SK-N-SH treated with all-trans-retinoic acid at 6 μM for 48 hours (cell line): ENCODE measurements at regions not wholly inside any gene's neighbourhood (a gene's known extent, or its start where the extent isn't known, plus 50 kb on each side); places are given as distances from the start of the nearest gene placed in this dataset.

Experiments
- ATAC-seq: fragments of 200-7000 bp; cut with Tn5 transposase; 3 replicates; pipeline ENCODE4 v1.9.1; 2020; ENCODE audit warnings: mild to moderate bottlenecking, moderate library complexity
- ARNTL ChIP-seq: fragments of 450-650 bp; formaldehyde crosslinking; IDR thresholded peaks from 2 replicates; pipeline ENCODE4 v1.5.0; 2020; ENCODE audit warnings: low read depth, mild to moderate bottlenecking, moderate library complexity, borderline replicate concordance
- BACH2 ChIP-seq: fragments of 250-450 bp; sonication (Bioruptor Pico); IDR thresholded peaks from 2 replicates; pipeline ENCODE4 v1.9.0; 2021; ENCODE audit warnings: mild to moderate bottlenecking, borderline replicate concordance
- CSDC2 ChIP-seq: fragments of 250-450 bp; sonication (Bioruptor Pico); IDR thresholded peaks from 2 replicates; pipeline ENCODE4 v1.5.0; 2020; ENCODE audit warnings: mild to moderate bottlenecking, moderate library complexity
- ESRRG ChIP-seq: fragments of 250-450 bp; sonication (Bioruptor Pico); IDR thresholded peaks from 2 replicates; pipeline ENCODE4 v1.6.1; 2021; ENCODE audit warnings: mild to moderate bottlenecking
- GLIS3 ChIP-seq: fragments of 250-450 bp; sonication (Bioruptor Pico); IDR thresholded peaks from 2 replicates; pipeline ENCODE4 v1.5.0; 2020; ENCODE audit warnings: mild to moderate bottlenecking, moderate library complexity
- ISL1 ChIP-seq: fragments of 250-450 bp; sonication (Bioruptor Pico); IDR thresholded peaks from 2 replicates; pipeline ENCODE4 v2.1.2; 2022; ENCODE audit warnings: mild to moderate bottlenecking, moderate library complexity
- OSR1 ChIP-seq: fragments of 250-450 bp; sonication (Bioruptor Pico); IDR thresholded peaks from 2 replicates; pipeline ENCODE4 v1.8.0; 2022; ENCODE audit warnings: moderate library complexity, mild to moderate bottlenecking, inconsistent platforms
- PPARA ChIP-seq: fragments of 250-450 bp; sonication (Bioruptor Pico); IDR thresholded peaks from 2 replicates; pipeline ENCODE4 v1.5.0; 2020; ENCODE audit warnings: mild to moderate bottlenecking, borderline replicate concordance
- SNAI2 ChIP-seq: fragments of 250-450 bp; sonication (Bioruptor Pico); IDR thresholded peaks from 2 replicates; pipeline ENCODE4 v1.5.0; 2020; ENCODE audit warnings: mild to moderate bottlenecking, moderate library complexity
- TCF4 ChIP-seq: fragments of 250-450 bp; sonication (Bioruptor Pico); IDR thresholded peaks from 2 replicates; pipeline ENCODE4 v1.8.0; 2021; ENCODE audit warnings: mild to moderate bottlenecking, moderate library complexity, borderline replicate concordance
- ZC3H10 ChIP-seq: fragments of 250-450 bp; sonication (Bioruptor Pico); IDR thresholded peaks from 2 replicates; pipeline ENCODE4 v1.5.1; 2021; ENCODE audit warnings: mild to moderate bottlenecking, moderate library complexity
- ZFP3 ChIP-seq: fragments of 250-450 bp; sonication (Bioruptor Pico); IDR thresholded peaks from 2 replicates; pipeline ENCODE4 v1.5.0; 2020; ENCODE audit warnings: mild to moderate bottlenecking, moderate library complexity
- ZNF565 ChIP-seq: fragments of 450-650 bp; formaldehyde crosslinking; conservative IDR thresholded peaks from 2 replicates; pipeline ENCODE4 v1.5.0; 2020; ENCODE audit warnings: low read depth, mild to moderate bottlenecking, moderate library complexity
- ZNF70 ChIP-seq: fragments of 450-650 bp; formaldehyde crosslinking; IDR thresholded peaks from 2 replicates; pipeline ENCODE4 v1.5.0; 2020; ENCODE audit warnings: mild to moderate bottlenecking, moderate library complexity
- ZNF8 ChIP-seq: fragments of 450-650 bp; formaldehyde crosslinking; IDR thresholded peaks from 2 replicates; pipeline ENCODE4 v1.5.0; 2020; ENCODE audit warnings: mild to moderate bottlenecking, moderate library complexity
- TF ChIP-seq, protein P1 (sequence below): fragments of 250-450 bp; sonication (Bioruptor Pico); IDR thresholded peaks from 2 replicates; pipeline ENCODE4 v1.5.0; 2020; ENCODE audit warnings: mild to moderate bottlenecking, moderate library complexity
- TF ChIP-seq, protein P2 (sequence below): fragments of 250-450 bp; sonication (Bioruptor Pico); IDR thresholded peaks from 2 replicates; pipeline ENCODE4 v1.5.1; 2021; ENCODE audit warnings: mild to moderate bottlenecking, moderate library complexity
- TF ChIP-seq, protein P3 (sequence below): fragments of 250-450 bp; sonication (Bioruptor Pico); IDR thresholded peaks from 2 replicates; pipeline ENCODE4 v1.5.1; 2020; ENCODE audit warnings: low read depth, mild to moderate bottlenecking, moderate library complexity
- TF ChIP-seq, protein P4 (sequence below): fragments of 250-450 bp; sonication (Bioruptor Pico); IDR thresholded peaks from 2 replicates; pipeline ENCODE4 v1.8.0; 2021; ENCODE audit warnings: low read depth, mild to moderate bottlenecking, moderate library complexity, borderline replicate concordance
- TF ChIP-seq, protein P5 (sequence below): fragments of 250-450 bp; sonication (Bioruptor Pico); IDR thresholded peaks from 2 replicates; pipeline ENCODE4 v1.8.0; 2020; ENCODE audit warnings: mild to moderate bottlenecking, moderate library complexity, borderline replicate concordance

DNA sequence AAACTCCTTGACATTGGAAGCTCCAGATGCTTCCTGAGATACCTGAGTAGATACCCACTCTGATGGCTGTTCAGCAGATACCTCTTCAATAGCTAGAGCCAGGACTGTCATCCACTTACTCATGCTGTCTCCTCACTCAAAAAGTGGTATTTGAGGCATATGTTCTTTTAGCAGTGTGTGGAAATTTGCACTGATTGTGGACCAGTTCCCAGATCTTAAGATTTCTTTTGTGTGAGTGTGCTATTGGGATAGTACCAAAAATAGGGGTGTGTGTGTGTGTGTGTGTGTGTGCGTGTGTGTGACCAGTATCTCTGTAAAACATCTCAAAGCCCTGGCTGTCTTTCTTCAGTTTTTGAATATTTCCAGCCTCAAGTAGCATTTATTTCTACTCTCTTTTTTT is 108.3 kb downstream of the SLITRK5 start:
- TF ChIP-seq ZC3H10 (CRISPR knock-in tag) (no peak), BACH2 (CRISPR knock-in tag) (no peak), ZNF565 (CRISPR knock-in tag) (no peak), ESRRG (CRISPR knock-in tag) (no peak), ISL1 (no peak), ZFP3 (no peak), SNAI2 (no peak), OSR1 (CRISPR knock-in tag) (no peak), PPARA (CRISPR knock-in tag) (no peak), CSDC2 (CRISPR knock-in tag) (no peak), ZNF70 (CRISPR knock-in tag) (no peak), ZNF8 (CRISPR knock-in tag) (no peak), TCF4 (CRISPR knock-in tag) (no peak)
- TF ChIP-seq, protein P1, sequence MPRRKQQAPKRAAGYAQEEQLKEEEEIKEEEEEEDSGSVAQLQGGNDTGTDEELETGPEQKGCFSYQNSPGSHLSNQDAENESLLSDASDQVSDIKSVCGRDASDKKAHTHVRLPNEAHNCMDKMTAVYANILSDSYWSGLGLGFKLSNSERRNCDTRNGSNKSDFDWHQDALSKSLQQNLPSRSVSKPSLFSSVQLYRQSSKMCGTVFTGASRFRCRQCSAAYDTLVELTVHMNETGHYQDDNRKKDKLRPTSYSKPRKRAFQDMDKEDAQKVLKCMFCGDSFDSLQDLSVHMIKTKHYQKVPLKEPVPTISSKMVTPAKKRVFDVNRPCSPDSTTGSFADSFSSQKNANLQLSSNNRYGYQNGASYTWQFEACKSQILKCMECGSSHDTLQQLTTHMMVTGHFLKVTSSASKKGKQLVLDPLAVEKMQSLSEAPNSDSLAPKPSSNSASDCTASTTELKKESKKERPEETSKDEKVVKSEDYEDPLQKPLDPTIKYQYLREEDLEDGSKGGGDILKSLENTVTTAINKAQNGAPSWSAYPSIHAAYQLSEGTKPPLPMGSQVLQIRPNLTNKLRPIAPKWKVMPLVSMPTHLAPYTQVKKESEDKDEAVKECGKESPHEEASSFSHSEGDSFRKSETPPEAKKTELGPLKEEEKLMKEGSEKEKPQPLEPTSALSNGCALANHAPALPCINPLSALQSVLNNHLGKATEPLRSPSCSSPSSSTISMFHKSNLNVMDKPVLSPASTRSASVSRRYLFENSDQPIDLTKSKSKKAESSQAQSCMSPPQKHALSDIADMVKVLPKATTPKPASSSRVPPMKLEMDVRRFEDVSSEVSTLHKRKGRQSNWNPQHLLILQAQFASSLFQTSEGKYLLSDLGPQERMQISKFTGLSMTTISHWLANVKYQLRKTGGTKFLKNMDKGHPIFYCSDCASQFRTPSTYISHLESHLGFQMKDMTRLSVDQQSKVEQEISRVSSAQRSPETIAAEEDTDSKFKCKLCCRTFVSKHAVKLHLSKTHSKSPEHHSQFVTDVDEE (CRISPR knock-in tag), result no peak
- TF ChIP-seq, protein P2, sequence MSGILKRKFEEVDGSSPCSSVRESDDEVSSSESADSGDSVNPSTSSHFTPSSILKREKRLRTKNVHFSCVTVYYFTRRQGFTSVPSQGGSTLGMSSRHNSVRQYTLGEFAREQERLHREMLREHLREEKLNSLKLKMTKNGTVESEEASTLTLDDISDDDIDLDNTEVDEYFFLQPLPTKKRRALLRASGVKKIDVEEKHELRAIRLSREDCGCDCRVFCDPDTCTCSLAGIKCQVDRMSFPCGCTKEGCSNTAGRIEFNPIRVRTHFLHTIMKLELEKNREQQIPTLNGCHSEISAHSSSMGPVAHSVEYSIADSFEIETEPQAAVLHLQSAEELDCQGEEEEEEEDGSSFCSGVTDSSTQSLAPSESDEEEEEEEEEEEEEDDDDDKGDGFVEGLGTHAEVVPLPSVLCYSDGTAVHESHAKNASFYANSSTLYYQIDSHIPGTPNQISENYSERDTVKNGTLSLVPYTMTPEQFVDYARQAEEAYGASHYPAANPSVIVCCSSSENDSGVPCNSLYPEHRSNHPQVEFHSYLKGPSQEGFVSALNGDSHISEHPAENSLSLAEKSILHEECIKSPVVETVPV (CRISPR knock-in tag), result no peak
- TF ChIP-seq, protein P3, sequence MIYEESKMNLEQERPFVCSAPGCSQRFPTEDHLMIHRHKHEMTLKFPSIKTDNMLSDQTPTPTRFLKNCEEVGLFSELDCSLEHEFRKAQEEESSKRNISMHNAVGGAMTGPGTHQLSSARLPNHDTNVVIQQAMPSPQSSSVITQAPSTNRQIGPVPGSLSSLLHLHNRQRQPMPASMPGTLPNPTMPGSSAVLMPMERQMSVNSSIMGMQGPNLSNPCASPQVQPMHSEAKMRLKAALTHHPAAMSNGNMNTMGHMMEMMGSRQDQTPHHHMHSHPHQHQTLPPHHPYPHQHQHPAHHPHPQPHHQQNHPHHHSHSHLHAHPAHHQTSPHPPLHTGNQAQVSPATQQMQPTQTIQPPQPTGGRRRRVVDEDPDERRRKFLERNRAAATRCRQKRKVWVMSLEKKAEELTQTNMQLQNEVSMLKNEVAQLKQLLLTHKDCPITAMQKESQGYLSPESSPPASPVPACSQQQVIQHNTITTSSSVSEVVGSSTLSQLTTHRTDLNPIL (CRISPR knock-in tag), result no peak
- TF ChIP-seq, protein P4, sequence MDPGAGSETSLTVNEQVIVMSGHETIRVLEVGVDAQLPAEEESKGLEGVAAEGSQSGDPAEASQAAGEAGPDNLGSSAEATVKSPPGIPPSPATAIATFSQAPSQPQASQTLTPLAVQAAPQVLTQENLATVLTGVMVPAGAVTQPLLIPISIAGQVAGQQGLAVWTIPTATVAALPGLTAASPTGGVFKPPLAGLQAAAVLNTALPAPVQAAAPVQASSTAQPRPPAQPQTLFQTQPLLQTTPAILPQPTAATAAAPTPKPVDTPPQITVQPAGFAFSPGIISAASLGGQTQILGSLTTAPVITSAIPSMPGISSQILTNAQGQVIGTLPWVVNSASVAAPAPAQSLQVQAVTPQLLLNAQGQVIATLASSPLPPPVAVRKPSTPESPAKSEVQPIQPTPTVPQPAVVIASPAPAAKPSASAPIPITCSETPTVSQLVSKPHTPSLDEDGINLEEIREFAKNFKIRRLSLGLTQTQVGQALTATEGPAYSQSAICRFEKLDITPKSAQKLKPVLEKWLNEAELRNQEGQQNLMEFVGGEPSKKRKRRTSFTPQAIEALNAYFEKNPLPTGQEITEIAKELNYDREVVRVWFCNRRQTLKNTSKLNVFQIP (CRISPR knock-in tag), result no peak
- no peak for ATAC-seq

DNA sequence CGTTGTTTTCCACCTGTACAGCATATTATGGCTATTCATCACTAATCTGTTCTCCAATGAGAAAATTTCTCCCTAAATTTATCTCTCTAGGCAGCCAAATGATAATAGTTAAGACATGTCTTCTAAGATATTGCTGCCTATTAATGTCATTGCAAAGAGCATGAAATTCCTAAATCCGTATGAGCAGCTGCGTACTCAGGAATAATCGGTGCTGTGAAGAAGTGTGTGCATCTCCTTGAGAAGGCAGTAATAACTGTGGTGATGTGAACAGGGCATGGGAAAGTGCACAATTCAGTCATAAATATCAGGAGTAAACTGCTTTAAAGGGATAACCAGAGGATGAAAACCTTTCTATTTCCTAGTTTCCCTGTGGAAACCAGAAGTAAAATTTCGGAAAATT is 112.2 kb downstream of the SLITRK5 start:
- no peak for ATAC-seq
- TF ChIP-seq, protein P4 (CRISPR knock-in tag), result no peak
- TF ChIP-seq TCF4 (CRISPR knock-in tag), result no peak
- TF ChIP-seq ZNF565 (CRISPR knock-in tag), result no peak
- TF ChIP-seq ZNF70 (CRISPR knock-in tag), result no peak
- TF ChIP-seq, all 23 proteins: peak for 0

DNA sequence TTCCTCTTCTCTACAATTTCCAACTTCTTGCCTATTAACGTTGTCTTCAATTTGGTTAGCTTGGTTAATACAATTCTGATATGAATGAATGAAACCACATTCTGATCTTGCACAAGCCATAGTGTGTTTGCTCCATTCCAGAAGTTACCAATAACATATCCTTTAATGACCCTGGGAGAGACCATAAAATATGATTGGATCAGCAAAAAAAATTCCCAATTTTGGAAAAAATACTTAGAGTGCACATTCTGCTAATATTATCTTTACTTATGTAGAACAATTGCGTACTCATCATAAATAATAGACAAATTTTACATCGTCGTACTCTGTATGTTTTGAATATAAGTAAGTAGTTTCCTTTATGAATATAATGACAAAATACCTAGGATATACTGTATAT is 117.2 kb downstream of the SLITRK5 start:
- ATAC-seq, result no peak
- TF ChIP-seq BACH2 (CRISPR knock-in tag), result no peak

DNA sequence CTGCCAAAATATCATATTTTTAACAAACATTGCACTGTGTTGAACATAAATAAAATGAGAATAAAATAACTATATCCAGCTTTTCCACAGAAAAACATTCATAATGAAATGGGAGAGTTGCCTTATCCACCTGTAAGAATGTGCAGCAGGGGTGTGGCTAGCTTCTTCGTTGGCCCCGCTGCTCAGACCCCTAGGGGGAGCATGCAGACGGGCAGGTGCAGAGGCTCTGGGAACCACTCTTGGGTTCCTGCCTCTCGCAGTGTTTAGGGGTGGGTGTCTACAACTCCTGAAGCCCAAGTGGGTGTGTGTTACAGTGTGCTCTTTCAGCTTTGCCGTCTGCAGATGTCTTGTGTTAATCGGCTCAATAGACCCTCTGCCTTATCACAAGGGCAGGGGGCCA is 121.7 kb downstream of the SLITRK5 start:
- ATAC-seq, result no peak
- TF ChIP-seq ISL1, result no peak
- TF ChIP-seq ZFP3, result no peak
- no peak for TF ChIP-seq ZNF70 (CRISPR knock-in tag)
- TF ChIP-seq OSR1 (CRISPR knock-in tag), result no peak
- no peak for TF ChIP-seq CSDC2 (CRISPR knock-in tag)
- TF ChIP-seq BACH2 (CRISPR knock-in tag), result no peak
- no peak for TF ChIP-seq GLIS3 (CRISPR knock-in tag)
- no peak for TF ChIP-seq TCF4 (CRISPR knock-in tag)
- TF ChIP-seq, protein P5, sequence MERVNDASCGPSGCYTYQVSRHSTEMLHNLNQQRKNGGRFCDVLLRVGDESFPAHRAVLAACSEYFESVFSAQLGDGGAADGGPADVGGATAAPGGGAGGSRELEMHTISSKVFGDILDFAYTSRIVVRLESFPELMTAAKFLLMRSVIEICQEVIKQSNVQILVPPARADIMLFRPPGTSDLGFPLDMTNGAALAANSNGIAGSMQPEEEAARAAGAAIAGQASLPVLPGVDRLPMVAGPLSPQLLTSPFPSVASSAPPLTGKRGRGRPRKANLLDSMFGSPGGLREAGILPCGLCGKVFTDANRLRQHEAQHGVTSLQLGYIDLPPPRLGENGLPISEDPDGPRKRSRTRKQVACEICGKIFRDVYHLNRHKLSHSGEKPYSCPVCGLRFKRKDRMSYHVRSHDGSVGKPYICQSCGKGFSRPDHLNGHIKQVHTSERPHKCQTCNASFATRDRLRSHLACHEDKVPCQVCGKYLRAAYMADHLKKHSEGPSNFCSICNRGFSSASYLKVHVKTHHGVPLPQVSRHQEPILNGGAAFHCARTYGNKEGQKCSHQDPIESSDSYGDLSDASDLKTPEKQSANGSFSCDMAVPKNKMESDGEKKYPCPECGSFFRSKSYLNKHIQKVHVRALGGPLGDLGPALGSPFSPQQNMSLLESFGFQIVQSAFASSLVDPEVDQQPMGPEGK, result no peak
- no peak for TF ChIP-seq ARNTL (CRISPR knock-in tag)
- TF ChIP-seq, protein P4 (CRISPR knock-in tag), result no peak
